HG02973 (cell line): ENCODE measurements at regions not wholly inside any gene's neighbourhood (a gene's known extent, or its start where the extent isn't known, plus 50 kb on each side); places are given as distances from the start of the nearest gene placed in this dataset.

Experiments
- ATAC-seq: cut with Tn5 transposase; IDR thresholded peaks from one replicate; pipeline ENCODE4 v1.9.1; 2021; ENCODE audit warnings: moderate library complexity; ENCODE audit not compliant: unreplicated experiment

GRCh38 chr5:158378931-158379330 lies 520.0 kb upstream of the CLINT1 start:
- no peak for ATAC-seq

- ATAC-seq: no peak
Observed at GRCh38 chr5:158376679-158377078, 517.7 kb upstream of the CLINT1 start.

- ATAC-seq: no peak
Observed at GRCh38 chr5:158375531-158375930, 516.6 kb upstream of the CLINT1 start.

- no peak for ATAC-seq
Observed at GRCh38 chr5:158373608-158374395, 514.9 kb upstream of the CLINT1 start.

GRCh38 chr5:158369241-158369640 lies 510.3 kb upstream of the CLINT1 start:
- ATAC-seq: no peak

- no peak for ATAC-seq
Observed at GRCh38 chr5:158368686-158369085, 509.7 kb upstream of the CLINT1 start.

- no peak for ATAC-seq
Observed at GRCh38 chr5:158364367-158364766, 505.4 kb upstream of the CLINT1 start.

- ATAC-seq: no peak
Observed at GRCh38 chr5:158354958-158355357, 496.0 kb upstream of the CLINT1 start.

- ATAC-seq: no peak
Observed at GRCh38 chr5:158351485-158352125, 492.7 kb upstream of the CLINT1 start.

GRCh38 chr5:158349987-158350386 lies 491.0 kb upstream of the CLINT1 start:
- ATAC-seq: no peak

GRCh38 chr5:158344376-158344775 lies 485.4 kb upstream of the CLINT1 start:
- no peak for ATAC-seq

- no peak for ATAC-seq
Observed at GRCh38 chr5:158340608-158341007, 481.7 kb upstream of the CLINT1 start.

- no peak for ATAC-seq
Observed at GRCh38 chr5:158326256-158326655, 467.3 kb upstream of the CLINT1 start.

- ATAC-seq: no peak
Observed at GRCh38 chr5:158324236-158324635, 465.3 kb upstream of the CLINT1 start.

- no peak for ATAC-seq
Observed at GRCh38 chr5:158322620-158323019, 463.7 kb upstream of the CLINT1 start.

GRCh38 chr5:158320934-158321333 lies 462.0 kb upstream of the CLINT1 start:
- no peak for ATAC-seq

GRCh38 chr5:158320178-158320674 lies 461.3 kb upstream of the CLINT1 start:
- ATAC-seq: no peak

GRCh38 chr5:158317507-158317906 lies 458.6 kb upstream of the CLINT1 start:
- ATAC-seq: no peak

GRCh38 chr5:158313733-158314464 lies 455.0 kb upstream of the CLINT1 start:
- no peak for ATAC-seq

- no peak for ATAC-seq
Observed at GRCh38 chr5:158313027-158313732, 454.2 kb upstream of the CLINT1 start.
